Sigmoid colon (tissue), 3 donors: ENCODE measurements at regions not wholly inside any gene's neighbourhood (a gene's known extent, or its start where the extent isn't known, plus 50 kb on each side); places are given as distances from the start of the nearest gene placed in this dataset.

Source experiments
- POLR2A ChIP-seq, 2 donors: fragments of 450-650 bp; IDR thresholded peaks; one replicate each; pipeline ENCODE4 v1.6.1; 2016; ENCODE audit warnings: antibody characterized with exemption in 2 of 2, mild to moderate bottlenecking in 2 of 2, moderate library complexity in 2 of 2
- TF ChIP-seq, protein P1 (sequence below), 4 experiments: fragments of 450-650 bp in 3 of 4; fragments of 200-600 bp in 1 of 4; IDR thresholded peaks; one replicate each; pipeline ENCODE4 v1.5.1; 2016 to 2019; ENCODE audit warnings: antibody characterized with exemption in 4 of 4, mild to moderate bottlenecking in 3 of 4, moderate library complexity in 2 of 4

- TF ChIP-seq, protein P1, sequence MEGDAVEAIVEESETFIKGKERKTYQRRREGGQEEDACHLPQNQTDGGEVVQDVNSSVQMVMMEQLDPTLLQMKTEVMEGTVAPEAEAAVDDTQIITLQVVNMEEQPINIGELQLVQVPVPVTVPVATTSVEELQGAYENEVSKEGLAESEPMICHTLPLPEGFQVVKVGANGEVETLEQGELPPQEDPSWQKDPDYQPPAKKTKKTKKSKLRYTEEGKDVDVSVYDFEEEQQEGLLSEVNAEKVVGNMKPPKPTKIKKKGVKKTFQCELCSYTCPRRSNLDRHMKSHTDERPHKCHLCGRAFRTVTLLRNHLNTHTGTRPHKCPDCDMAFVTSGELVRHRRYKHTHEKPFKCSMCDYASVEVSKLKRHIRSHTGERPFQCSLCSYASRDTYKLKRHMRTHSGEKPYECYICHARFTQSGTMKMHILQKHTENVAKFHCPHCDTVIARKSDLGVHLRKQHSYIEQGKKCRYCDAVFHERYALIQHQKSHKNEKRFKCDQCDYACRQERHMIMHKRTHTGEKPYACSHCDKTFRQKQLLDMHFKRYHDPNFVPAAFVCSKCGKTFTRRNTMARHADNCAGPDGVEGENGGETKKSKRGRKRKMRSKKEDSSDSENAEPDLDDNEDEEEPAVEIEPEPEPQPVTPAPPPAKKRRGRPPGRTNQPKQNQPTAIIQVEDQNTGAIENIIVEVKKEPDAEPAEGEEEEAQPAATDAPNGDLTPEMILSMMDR (IDR thresholded peaks at IDR 0.05) = no peak
- no peak for TF ChIP-seq POLR2A (IDR thresholded peaks at IDR 0.05)
Observed at GRCh38 chr13:44713788-44714469, 137.8 kb upstream of the TSC22D1 start.
